Osteocyte (in vitro differentiated cells): ENCODE measurements at regions not wholly inside any gene's neighbourhood (a gene's known extent, or its start where the extent isn't known, plus 50 kb on each side); places are given as distances from the start of the nearest gene placed in this dataset.
A peak's percentile ranks its signal among the peaks of the same experiment; 100 is the strongest.
"Not testable (repeated sequence)": the region's sequence is repeated elsewhere in the genome, so short reads cannot be mapped to it uniquely, and the experiment has no call there.

ENCODE experiments used
- DNase-seq: peaks from one replicate; pipeline ENCODE4 v3.0.0; 2021; ENCODE audit warnings: mixed read lengths; ENCODE audit not compliant: unreplicated experiment; ENCODE audit errors: extremely low spot score
- H3K27ac Mint-ChIP-seq: one replicate; pipeline ENCODE4 v1.8.0; 2021; ENCODE audit warnings: mild to moderate bottlenecking, mixed read lengths; ENCODE audit not compliant: unreplicated experiment
- H3K27me3 Mint-ChIP-seq: one replicate; pipeline ENCODE4 v1.8.0; 2021; ENCODE audit warnings: mixed read lengths; ENCODE audit not compliant: unreplicated experiment
- H3K36me3 Mint-ChIP-seq: one replicate; pipeline ENCODE4 v1.8.0; 2021; ENCODE audit warnings: mixed read lengths; ENCODE audit not compliant: unreplicated experiment
- H3K4me1 Mint-ChIP-seq: one replicate; pipeline ENCODE4 v1.8.0; 2021; ENCODE audit warnings: mixed read lengths; ENCODE audit not compliant: unreplicated experiment
- H3K4me3 Mint-ChIP-seq: one replicate; pipeline ENCODE4 v1.8.0; 2021; ENCODE audit warnings: mild to moderate bottlenecking, moderate library complexity, mixed read lengths; ENCODE audit not compliant: unreplicated experiment
- H3K9me3 Mint-ChIP-seq: one replicate; pipeline ENCODE4 v1.8.0; 2021; ENCODE audit warnings: mixed read lengths; ENCODE audit not compliant: unreplicated experiment
- CTCF ChIP-seq: fragments of 200-600 bp; sonication (generic); IDR thresholded peaks from 2 replicates; pipeline ENCODE4 v1.5.0; 2021; ENCODE audit warnings: antibody characterized with exemption, mild to moderate bottlenecking, moderate library complexity

- H3K9me3 Mint-ChIP-seq = no peaks in the 10 kb centered on the region
- no peak overlapping the region for H3K27ac Mint-ChIP-seq
- H3K27me3 Mint-ChIP-seq = no peaks in the 10 kb centered on the region
- H3K36me3 Mint-ChIP-seq = no peaks in the 10 kb centered on the region
- peaks cover 34% of the 10 kb centered on the region for H3K4me1 Mint-ChIP-seq
- H3K4me3 Mint-ChIP-seq = no peak overlapping the region
- DNase-seq = peak; percentile 27
- no peak for TF ChIP-seq CTCF
These were observed 364.9 kb downstream of the ANAPC1 start for GRCh38 chr2:111519071-111519470.

- no peak for DNase-seq
- Mint-ChIP-seq H3K36me3 (no peaks in the 10 kb centered on the region), H3K4me3 (no peak overlapping the region), H3K27me3 (no peaks in the 10 kb centered on the region), H3K4me1 (peaks cover 34% of the 10 kb centered on the region), H3K9me3 (no peaks in the 10 kb centered on the region), H3K27ac (peak overlapping the region; percentile 68)
- no peak for TF ChIP-seq CTCF
These were observed 361.7 kb downstream of the ANAPC1 start for GRCh38 chr2:111522231-111522768.

- H3K4me3 Mint-ChIP-seq = no peak overlapping the region
- no peaks in the 10 kb centered on the region for H3K27me3 Mint-ChIP-seq
- H3K9me3 Mint-ChIP-seq = no peaks in the 10 kb centered on the region
- DNase-seq = no peak
- no peak for TF ChIP-seq CTCF
- H3K4me1 Mint-ChIP-seq = peaks cover 29% of the 10 kb centered on the region
- peak overlapping the region; percentile 68 for H3K27ac Mint-ChIP-seq
- no peaks in the 10 kb centered on the region for H3K36me3 Mint-ChIP-seq
These were observed 361.0 kb downstream of the ANAPC1 start for GRCh38 chr2:111523009-111523408.

GRCh38 chr2:111525026-111525425, 359.0 kb downstream of the ANAPC1 start:
- not testable (repeated sequence) for H3K36me3 Mint-ChIP-seq, DNase-seq, H3K27ac Mint-ChIP-seq, H3K9me3 Mint-ChIP-seq, H3K27me3 Mint-ChIP-seq, H3K4me3 Mint-ChIP-seq
- peaks cover 29% of the 10 kb centered on the region for H3K4me1 Mint-ChIP-seq

- DNase-seq, H3K9me3 Mint-ChIP-seq, H3K4me3 Mint-ChIP-seq, H3K27me3 Mint-ChIP-seq, H3K27ac Mint-ChIP-seq, H3K36me3 Mint-ChIP-seq: not testable (repeated sequence)
- peaks cover 29% of the 10 kb centered on the region for H3K4me1 Mint-ChIP-seq
These were observed 357.9 kb downstream of the ANAPC1 start for GRCh38 chr2:111526041-111526639.

GRCh38 chr2:111527707-111528400, 356.1 kb downstream of the ANAPC1 start:
- H3K4me1 Mint-ChIP-seq = peaks cover 16% of the 10 kb centered on the region
- not testable (repeated sequence) for H3K36me3 Mint-ChIP-seq, H3K27ac Mint-ChIP-seq, H3K9me3 Mint-ChIP-seq, H3K27me3 Mint-ChIP-seq, DNase-seq, H3K4me3 Mint-ChIP-seq

- not testable (repeated sequence) for H3K9me3 Mint-ChIP-seq, DNase-seq, H3K36me3 Mint-ChIP-seq, H3K4me3 Mint-ChIP-seq, H3K27me3 Mint-ChIP-seq, H3K27ac Mint-ChIP-seq
- H3K4me1 Mint-ChIP-seq = peaks cover 11% of the 10 kb centered on the region
These were observed 355.0 kb downstream of the ANAPC1 start for GRCh38 chr2:111529022-111529421.

- not testable (repeated sequence) for H3K27me3 Mint-ChIP-seq, H3K27ac Mint-ChIP-seq, H3K9me3 Mint-ChIP-seq, H3K4me3 Mint-ChIP-seq, DNase-seq, H3K36me3 Mint-ChIP-seq
- H3K4me1 Mint-ChIP-seq = peaks cover 22% of the 10 kb centered on the region
These were observed 353.6 kb downstream of the ANAPC1 start for GRCh38 chr2:111530239-111530965.
